ENCODE measurements at regions not wholly inside any gene's neighbourhood (a gene's known extent, or its start where the extent isn't known, plus 50 kb on each side); places are given as distances from the start of the nearest gene placed in this dataset.

DNA sequence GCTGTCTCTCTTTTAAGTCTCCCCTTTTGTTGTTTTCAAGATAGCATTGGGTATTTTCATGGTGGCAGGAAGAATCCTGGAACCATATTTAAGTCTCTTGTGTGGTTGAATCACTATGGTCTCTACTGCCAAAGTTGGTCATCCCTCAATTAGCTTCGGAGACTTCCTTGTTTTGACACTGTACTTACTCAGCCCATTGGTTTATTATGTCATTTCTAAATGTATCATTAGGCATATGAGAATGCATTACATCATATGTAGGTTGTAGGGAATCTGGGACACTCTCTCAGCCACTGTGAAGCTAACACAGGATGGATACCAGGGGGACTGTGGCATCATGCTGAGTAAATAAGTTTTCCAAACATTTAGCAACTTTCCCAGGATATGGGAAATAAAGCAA is 211.8 kb downstream of the DTHD1 start:
- TF ChIP-seq CTCF (IDR thresholded peaks at IDR 0.05) = no peak
- TF ChIP-seq ZFX (IDR thresholded peaks at IDR 0.05; ENCODE audit: borderline replicate concordance) = no peak
